ENCODE measurements at regions not wholly inside any gene's neighbourhood (a gene's known extent, or its start where the extent isn't known, plus 50 kb on each side); places are given as distances from the start of the nearest gene placed in this dataset.
"Not testable (repeated sequence)": the region's sequence is repeated elsewhere in the genome, so short reads cannot be mapped to it uniquely, and the experiment has no call there.

DNA sequence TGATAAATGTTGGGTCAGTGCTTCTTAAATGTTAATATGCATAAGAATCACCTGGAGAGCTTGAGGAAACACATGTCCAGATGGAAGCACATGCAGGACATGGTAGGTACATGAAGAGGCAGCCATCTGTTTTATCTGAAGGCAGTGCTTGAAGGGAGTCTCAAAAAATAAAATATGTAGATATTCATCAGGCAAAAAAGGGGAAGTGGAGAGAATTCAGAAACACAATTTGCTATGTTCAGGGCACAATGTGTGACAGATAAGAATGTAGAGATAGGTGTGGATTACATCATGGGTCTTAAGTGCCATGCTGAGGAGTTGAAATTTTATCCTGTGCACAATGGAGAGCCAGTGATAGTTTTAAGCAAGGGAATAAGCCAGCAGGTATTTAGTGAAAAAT lies 59.6 kb upstream of the CASK start:
- TF ChIP-seq, protein P1, sequence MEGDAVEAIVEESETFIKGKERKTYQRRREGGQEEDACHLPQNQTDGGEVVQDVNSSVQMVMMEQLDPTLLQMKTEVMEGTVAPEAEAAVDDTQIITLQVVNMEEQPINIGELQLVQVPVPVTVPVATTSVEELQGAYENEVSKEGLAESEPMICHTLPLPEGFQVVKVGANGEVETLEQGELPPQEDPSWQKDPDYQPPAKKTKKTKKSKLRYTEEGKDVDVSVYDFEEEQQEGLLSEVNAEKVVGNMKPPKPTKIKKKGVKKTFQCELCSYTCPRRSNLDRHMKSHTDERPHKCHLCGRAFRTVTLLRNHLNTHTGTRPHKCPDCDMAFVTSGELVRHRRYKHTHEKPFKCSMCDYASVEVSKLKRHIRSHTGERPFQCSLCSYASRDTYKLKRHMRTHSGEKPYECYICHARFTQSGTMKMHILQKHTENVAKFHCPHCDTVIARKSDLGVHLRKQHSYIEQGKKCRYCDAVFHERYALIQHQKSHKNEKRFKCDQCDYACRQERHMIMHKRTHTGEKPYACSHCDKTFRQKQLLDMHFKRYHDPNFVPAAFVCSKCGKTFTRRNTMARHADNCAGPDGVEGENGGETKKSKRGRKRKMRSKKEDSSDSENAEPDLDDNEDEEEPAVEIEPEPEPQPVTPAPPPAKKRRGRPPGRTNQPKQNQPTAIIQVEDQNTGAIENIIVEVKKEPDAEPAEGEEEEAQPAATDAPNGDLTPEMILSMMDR (conservative IDR thresholded peaks at IDR 0.05; ENCODE audit: low read length), result no peak
- no peak for DNase-seq (ENCODE audit: low read depth)
- no peak overlapping the region for H3K4me3 ChIP-seq (ENCODE audit: low read length)

DNA sequence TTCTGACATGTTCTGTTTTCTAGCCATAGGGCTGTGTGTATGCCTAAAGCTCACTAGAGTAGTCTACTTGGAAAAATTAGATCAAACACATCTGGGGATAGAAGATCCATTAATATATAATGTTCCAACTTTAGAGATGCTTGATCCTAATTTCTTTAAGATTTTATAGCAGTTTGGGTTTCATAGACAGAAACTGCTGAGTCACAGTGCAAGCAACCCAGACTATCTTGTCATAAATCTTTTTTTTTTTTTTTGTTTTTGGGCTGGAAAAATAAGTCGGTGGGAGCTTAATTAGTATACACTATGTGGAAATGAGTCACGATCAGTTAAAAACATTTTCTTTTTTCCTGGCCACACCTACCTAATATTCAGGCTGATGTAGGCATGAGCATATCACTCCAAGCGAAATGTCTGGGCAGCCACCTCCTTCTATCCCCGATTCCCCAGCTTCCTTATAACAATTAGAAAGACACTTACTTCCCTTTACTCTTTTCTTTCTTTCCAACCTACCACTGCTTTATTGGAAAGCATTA lies 58.2 kb upstream of the CASK start:
- no peak overlapping the region for H3K4me3 ChIP-seq (ENCODE audit: low read length)
- TF ChIP-seq, protein P1 (conservative IDR thresholded peaks at IDR 0.05; ENCODE audit: low read length), result no peak
- DNase-seq (ENCODE audit: low read depth), result no peak

DNA sequence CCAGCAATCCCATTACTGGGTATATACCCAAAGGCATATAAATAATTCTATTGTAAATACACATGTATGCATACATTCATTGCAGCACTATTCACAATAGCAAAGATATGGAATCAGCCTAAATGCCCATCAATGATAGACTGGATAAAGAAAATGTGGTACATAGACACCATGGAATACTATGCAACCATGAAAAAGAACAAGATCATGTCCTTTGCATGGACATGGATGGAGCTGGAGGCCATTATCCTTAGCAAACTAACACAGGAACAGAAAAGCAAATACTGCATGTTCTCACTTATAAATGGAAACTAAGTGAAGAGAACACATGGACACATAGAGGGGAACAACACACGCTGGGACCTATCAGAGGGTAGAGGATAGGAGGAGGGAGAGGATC lies 51.3 kb upstream of the CASK start:
- not testable (repeated sequence) for H3K4me3 ChIP-seq (ENCODE audit: low read length); DNase-seq (ENCODE audit: low read depth)

DNA sequence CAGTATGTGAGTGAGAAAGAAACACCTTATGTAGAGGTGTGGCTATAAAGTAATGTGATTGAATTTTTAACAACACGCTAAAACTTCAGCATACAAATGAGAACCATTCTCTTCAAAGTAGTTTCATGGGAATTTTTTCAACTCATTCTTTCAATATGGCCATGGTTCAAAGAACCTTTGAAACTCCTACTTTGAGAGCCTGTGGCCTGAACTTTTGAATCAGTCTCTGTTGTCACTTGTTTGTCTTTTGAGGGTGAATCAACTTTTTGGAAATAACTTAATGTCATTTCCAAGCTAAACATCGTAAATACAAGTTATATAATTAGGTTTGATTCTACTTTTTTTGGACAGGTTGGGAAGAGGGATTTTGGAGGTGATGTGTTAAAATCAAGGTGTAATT lies 49.9 kb upstream of the CASK start:
- TF ChIP-seq, protein P1 (conservative IDR thresholded peaks at IDR 0.05; ENCODE audit: low read length), result no peak
- H3K4me3 ChIP-seq (ENCODE audit: low read length), result no peak overlapping the region
- DNase-seq (ENCODE audit: low read depth), result no peak
